ENCODE measurements at regions not wholly inside any gene's neighbourhood (a gene's known extent, or its start where the extent isn't known, plus 50 kb on each side); places are given as distances from the start of the nearest gene placed in this dataset.

DNA sequence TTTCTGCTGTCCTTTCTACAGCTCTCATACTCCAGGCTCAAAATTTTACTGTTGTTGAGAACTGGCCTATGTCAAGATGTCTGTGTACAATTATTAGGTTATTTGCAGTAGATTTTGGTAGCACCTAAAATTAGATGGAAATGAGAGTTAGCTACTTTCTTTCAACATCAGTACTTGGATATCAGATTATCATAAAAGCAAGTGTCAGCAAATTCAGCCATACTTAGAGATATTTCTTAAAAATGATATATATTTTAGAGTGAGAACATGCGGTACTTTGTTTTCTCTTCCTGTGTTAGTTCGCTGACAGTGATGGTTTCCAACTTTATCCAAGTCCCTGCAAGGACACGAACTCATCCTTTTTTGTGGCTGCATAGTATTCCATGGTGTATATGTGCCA is 351.8 kb upstream of the LRRC7 start (continued):
- TF ChIP-seq, protein P1, sequence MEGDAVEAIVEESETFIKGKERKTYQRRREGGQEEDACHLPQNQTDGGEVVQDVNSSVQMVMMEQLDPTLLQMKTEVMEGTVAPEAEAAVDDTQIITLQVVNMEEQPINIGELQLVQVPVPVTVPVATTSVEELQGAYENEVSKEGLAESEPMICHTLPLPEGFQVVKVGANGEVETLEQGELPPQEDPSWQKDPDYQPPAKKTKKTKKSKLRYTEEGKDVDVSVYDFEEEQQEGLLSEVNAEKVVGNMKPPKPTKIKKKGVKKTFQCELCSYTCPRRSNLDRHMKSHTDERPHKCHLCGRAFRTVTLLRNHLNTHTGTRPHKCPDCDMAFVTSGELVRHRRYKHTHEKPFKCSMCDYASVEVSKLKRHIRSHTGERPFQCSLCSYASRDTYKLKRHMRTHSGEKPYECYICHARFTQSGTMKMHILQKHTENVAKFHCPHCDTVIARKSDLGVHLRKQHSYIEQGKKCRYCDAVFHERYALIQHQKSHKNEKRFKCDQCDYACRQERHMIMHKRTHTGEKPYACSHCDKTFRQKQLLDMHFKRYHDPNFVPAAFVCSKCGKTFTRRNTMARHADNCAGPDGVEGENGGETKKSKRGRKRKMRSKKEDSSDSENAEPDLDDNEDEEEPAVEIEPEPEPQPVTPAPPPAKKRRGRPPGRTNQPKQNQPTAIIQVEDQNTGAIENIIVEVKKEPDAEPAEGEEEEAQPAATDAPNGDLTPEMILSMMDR (IDR thresholded peaks at IDR 0.05; ENCODE audit: low read depth, low read length, missing input control): no peak

DNA sequence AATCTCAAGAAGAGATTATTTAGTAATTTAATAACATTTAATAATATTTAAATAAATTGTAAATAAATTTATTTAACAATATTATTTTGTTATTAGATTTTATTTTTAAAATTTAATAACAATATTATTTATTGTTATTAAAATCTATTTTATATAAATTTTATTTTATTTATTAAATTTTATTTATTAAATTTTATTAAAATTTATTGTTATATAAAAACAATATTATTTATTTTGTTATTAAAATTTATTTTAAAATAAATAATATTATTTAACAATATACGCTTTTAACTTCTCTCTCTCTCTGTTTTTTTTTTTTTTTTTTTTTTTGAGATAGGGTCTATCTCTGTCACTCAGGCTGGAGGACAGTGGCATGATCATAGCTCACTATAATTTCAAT is 347.1 kb upstream of the LRRC7 start:
- Histone ChIP-seq H3K4me1 (ENCODE audit: control insufficient read depth in 4 of 4, insufficient read depth in 4 of 4, low read length in 3 of 4) (peaks cover 0 to 8% (median 2%) of the 10 kb centered on the region in 4 donors), H3K9me3 (ENCODE audit: control insufficient read depth in 4 of 4, low read length in 3 of 4) (no peaks in the 10 kb centered on the region), H3K27ac (ENCODE audit: low read depth in 1 of 2, low read length in 2 of 2) (no peak overlapping the region), H3K27me3 (ENCODE audit: control insufficient read depth in 4 of 4, insufficient read depth in 4 of 4, low read length in 3 of 4) (no peaks in the 10 kb centered on the region), H3K36me3 (ENCODE audit: control insufficient read depth in 4 of 4, insufficient read depth in 3 of 4, low read depth in 1 of 4, low read length in 3 of 4) (no peaks in the 10 kb centered on the region), H3K9ac (ENCODE audit: low read depth in 1 of 2, low read length in 2 of 2) (no peak overlapping the region), H3K4me3 (ENCODE audit: low read depth in 1 of 3, low read length in 3 of 3) (no peak overlapping the region)
- DNase-seq (ENCODE audit: low spot score): no peak
- WGBS: 96% methylated on average over 1 of the region's 1 CpG
- TF ChIP-seq EGR1 (IDR thresholded peaks at IDR 0.05; ENCODE audit: low read depth in 2 of 2): no peak
- TF ChIP-seq YY1 (IDR thresholded peaks at IDR 0.05): no peak
- TF ChIP-seq, protein P2, sequence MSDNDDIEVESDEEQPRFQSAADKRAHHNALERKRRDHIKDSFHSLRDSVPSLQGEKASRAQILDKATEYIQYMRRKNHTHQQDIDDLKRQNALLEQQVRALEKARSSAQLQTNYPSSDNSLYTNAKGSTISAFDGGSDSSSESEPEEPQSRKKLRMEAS (IDR thresholded peaks at IDR 0.05): no peak
- TF ChIP-seq FOXA1 (IDR thresholded peaks at IDR 0.05): no peak
- no peak for TF ChIP-seq FOXA2 (IDR thresholded peaks at IDR 0.05)
- no peak for TF ChIP-seq HNF4G (IDR thresholded peaks at IDR 0.05)
- TF ChIP-seq, protein P1 (IDR thresholded peaks at IDR 0.05; ENCODE audit: low read depth, low read length, missing input control): no peak
- TF ChIP-seq, protein P3, sequence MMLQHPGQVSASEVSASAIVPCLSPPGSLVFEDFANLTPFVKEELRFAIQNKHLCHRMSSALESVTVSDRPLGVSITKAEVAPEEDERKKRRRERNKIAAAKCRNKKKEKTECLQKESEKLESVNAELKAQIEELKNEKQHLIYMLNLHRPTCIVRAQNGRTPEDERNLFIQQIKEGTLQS (IDR thresholded peaks at IDR 0.05): no peak
- TF ChIP-seq JUND (IDR thresholded peaks at IDR 0.05): no peak
- no peak for TF ChIP-seq RAD21 (IDR thresholded peaks at IDR 0.05)
- TF ChIP-seq NR2F2 (IDR thresholded peaks at IDR 0.05): no peak
- TF ChIP-seq, protein P4, sequence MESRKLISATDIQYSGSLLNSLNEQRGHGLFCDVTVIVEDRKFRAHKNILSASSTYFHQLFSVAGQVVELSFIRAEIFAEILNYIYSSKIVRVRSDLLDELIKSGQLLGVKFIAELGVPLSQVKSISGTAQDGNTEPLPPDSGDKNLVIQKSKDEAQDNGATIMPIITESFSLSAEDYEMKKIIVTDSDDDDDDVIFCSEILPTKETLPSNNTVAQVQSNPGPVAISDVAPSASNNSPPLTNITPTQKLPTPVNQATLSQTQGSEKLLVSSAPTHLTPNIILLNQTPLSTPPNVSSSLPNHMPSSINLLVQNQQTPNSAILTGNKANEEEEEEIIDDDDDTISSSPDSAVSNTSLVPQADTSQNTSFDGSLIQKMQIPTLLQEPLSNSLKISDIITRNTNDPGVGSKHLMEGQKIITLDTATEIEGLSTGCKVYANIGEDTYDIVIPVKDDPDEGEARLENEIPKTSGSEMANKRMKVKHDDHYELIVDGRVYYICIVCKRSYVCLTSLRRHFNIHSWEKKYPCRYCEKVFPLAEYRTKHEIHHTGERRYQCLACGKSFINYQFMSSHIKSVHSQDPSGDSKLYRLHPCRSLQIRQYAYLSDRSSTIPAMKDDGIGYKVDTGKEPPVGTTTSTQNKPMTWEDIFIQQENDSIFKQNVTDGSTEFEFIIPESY (IDR thresholded peaks at IDR 0.05): no peak
- TF ChIP-seq SP1 (IDR thresholded peaks at IDR 0.05): no peak
- no peak for TF ChIP-seq HNF4A (conservative IDR thresholded peaks at IDR 0.05)
- TF ChIP-seq RXRA (IDR thresholded peaks at IDR 0.05): no peak
- TF ChIP-seq, protein P5, sequence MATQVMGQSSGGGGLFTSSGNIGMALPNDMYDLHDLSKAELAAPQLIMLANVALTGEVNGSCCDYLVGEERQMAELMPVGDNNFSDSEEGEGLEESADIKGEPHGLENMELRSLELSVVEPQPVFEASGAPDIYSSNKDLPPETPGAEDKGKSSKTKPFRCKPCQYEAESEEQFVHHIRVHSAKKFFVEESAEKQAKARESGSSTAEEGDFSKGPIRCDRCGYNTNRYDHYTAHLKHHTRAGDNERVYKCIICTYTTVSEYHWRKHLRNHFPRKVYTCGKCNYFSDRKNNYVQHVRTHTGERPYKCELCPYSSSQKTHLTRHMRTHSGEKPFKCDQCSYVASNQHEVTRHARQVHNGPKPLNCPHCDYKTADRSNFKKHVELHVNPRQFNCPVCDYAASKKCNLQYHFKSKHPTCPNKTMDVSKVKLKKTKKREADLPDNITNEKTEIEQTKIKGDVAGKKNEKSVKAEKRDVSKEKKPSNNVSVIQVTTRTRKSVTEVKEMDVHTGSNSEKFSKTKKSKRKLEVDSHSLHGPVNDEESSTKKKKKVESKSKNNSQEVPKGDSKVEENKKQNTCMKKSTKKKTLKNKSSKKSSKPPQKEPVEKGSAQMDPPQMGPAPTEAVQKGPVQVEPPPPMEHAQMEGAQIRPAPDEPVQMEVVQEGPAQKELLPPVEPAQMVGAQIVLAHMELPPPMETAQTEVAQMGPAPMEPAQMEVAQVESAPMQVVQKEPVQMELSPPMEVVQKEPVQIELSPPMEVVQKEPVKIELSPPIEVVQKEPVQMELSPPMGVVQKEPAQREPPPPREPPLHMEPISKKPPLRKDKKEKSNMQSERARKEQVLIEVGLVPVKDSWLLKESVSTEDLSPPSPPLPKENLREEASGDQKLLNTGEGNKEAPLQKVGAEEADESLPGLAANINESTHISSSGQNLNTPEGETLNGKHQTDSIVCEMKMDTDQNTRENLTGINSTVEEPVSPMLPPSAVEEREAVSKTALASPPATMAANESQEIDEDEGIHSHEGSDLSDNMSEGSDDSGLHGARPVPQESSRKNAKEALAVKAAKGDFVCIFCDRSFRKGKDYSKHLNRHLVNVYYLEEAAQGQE (IDR thresholded peaks at IDR 0.05): no peak
- no peak for TF ChIP-seq TAF1 (conservative IDR thresholded peaks at IDR 0.05)
